RPMI7951 (cell line): ENCODE measurements at regions not wholly inside any gene's neighbourhood (a gene's known extent, or its start where the extent isn't known, plus 50 kb on each side); places are given as distances from the start of the nearest gene placed in this dataset.
A peak's percentile ranks its signal among the peaks of the same experiment; 100 is the strongest.
"Not testable (repeated sequence)": the region's sequence is repeated elsewhere in the genome, so short reads cannot be mapped to it uniquely, and the experiment has no call there.

Source experiments
- DNase-seq: peaks from one replicate; pipeline ENCODE4 v3.0.0-alpha.2; 2012; ENCODE audit warnings: low read depth

DNA sequence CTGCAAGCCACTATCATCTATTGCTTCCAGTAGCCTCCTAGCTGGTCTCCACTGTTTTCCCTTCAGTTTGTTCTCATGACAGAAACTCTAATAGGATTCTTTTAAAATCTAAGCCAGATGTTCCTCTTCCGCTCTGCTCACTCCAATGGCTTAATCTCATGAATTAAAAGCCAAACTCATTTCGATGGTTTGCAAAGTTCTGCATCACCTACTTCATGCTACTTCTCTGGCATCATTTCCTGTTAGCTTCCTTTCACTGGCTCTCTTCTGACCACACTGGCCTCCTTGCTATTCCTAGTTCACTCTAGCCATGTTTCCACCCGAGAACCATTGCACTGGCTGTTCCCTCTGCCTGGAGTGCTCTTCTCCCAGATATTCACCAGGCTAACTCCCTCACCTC, 102.0 kb upstream of the LSM6 start:
- DNase-seq, result no peak

DNA sequence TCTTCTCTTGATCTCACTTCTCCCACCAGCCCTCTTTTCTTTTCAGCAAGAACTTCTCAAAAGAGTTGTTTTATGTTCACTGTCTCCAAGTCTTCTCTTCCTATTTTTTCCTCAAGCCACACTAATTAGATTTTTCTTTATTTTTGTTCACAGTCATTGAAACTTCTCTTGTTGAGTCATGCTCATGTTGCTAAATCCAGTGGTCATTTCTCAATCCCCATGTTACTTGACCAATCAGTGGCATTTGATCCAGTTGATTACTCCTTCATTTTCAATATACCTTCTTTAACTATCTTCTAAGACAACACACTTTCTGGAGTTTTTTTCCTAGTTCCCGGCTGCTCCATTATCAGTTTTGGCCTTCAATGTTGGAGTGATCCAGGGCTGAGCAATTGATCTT, 103.1 kb upstream of the LSM6 start:
- DNase-seq, result no peak

DNA sequence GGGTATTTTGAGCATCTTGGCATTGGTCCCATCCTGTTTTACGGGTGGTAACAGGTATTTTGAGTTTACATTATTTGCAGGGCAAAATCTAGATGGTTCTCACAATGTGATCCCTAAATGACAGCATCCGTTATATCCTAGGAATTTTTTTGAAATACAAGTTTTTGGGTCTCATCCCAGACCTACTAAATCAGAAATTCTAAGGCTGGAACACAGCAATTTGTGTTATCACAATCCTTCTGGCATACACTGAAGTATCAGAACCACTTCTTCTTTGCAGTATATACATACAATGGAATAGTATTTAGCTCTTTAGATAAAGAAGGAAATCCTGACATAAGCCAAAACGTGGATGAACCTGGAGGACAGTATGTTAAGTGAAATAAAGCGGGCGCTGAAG, 104.1 kb upstream of the LSM6 start:
- no peak for DNase-seq

DNA sequence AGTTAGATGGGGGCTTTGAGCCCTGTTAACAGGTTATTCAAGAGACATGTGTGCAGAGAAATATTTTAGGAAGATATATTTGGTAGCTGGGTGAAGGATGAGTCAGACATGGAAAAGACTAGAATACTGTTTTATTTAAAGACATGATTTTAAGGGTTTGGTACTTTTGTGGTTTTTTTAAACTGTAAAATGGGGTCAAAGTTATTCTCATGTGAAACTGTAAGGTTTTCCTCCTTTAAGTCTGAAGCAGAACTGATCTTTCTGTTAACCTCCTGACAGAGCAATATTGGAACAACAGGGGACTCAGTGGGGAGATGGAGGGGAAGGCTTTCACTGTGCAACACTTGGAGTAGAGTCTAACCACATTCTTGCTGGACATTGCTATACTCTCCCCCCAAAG, 112.4 kb upstream of the LSM6 start:
- no peak for DNase-seq

DNA sequence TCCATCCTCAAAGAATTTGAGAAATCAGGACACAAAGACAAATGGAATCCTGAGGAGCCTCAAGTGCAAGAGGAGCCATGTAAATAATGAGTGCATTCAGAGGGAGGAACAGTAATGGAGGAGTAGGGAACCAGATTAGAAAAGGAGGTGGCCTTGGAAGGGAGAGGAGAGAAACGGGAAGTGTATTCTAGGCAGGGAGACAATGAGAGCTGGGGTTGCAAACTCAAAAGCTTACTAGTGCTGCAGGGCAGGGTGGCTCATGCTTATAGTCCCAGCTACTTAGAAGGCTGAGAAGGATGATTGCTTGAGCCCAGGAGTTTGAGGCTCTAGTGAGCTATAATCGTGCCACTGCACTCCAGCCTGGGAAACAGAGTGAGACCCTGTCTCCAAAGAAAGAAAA, 113.2 kb upstream of the LSM6 start:
- DNase-seq, result no peak

DNA sequence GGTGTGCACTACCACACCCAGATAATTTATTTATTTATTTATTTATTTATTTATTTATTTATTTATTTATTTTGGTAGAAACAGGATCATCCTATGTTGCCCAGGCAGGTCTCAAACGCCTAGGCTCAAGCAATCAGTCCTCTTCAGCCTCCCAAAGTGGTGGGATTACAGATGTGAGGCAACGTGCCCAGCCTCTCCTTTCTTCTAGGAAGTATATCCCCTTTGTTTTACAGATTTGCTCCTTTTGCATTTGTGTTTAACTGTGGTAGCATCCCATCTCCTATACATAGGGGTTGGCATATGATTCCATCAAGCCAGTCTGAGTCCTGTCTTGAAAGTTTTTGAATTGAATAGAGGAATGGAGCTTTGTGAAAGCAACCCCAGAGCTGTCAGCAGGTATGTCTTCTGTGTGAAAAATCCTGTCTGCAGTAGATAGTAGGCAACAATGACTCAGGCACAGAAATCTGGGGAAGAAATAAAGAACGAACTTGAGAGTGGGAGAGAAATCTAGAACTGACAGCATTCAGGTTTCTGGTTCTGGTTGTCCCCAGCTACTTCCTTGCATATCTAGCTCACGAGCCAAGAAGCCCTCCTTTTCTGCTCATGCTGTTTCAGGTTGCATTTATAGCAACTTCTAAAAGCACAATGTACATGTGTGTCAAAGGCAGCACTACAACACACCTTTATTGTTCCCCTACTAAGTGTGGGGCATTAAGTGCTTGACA, 113.7 kb upstream of the LSM6 start:
- DNase-seq, result no peak

DNA sequence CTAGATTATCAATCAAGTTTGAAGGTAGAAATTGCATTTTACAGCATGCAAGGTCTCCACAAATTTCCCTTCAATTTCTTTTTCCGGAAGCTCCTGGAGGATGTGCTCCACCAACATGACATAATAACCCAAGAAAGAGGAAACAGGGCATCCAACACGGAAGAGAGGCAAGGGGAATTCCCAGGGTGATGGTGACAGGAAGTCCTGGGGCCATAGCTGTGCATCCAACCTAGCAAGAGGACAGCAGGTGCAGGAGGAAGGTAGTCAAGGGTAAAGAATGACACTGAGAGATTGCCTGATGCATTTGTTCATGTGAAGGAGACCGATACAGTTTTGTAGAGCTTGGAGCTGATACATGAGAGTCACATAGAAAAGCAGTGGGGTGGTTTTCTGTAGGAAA, 115.7 kb upstream of the LSM6 start:
- no peak for DNase-seq

DNA sequence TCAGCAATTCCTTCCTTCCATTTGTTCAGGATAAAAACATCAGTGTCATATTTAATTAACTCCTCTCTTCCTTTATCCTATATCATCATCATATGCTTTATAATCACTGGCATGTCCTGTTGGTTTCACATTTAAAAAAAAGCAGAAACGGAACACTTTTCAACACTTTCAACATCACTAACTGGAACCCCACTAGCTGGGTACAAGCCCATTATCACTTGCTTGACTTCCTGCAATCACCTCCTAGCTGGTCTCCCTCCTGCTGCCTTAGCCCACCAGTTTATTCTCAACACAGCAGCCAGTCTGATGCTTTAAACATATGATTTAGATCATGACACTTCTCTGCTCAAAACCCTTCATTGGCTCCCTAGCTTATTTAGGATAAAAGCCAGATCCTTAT, 116.4 kb upstream of the LSM6 start:
- DNase-seq, result no peak

DNA sequence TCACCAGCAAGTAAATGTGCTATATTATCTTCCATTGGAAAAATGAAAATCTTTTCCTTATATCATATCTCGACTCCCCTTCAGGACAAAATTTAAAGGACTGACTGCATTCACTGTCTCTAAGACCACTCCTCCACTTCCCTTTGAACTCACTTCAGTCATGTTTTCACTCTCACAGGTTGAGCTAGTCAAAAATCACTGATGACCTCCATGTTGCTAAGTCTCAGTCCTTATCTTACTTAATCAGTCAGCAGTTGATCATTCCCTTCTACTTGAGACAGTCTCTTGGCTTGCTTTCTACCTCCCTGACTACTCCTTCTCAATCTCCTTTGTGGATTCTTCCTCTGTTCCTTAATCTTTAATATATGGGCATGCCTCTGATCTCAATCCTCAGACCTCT, 117.0 kb upstream of the LSM6 start:
- no peak for DNase-seq

DNA sequence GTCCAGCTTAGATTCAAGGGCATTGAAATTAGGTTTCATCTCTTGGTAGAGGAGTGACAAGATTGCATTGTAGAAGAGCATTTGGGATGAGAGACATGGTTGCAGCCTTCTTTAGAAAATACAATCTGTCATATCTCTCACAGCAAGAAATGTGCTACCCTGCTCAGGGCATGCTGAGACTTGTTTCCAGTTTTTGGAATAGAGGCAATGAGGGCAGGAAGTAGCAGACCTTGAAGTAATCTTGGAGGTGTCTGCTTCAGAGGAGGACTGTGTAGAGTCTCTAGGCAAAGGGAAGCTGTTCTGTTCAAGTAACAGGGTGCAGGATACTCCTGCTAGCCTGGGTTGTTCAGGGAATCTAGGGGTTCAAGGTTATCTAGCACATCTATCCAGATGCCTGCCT, 116.1 kb upstream of the ZNF827 start:
- no peak for DNase-seq

DNA sequence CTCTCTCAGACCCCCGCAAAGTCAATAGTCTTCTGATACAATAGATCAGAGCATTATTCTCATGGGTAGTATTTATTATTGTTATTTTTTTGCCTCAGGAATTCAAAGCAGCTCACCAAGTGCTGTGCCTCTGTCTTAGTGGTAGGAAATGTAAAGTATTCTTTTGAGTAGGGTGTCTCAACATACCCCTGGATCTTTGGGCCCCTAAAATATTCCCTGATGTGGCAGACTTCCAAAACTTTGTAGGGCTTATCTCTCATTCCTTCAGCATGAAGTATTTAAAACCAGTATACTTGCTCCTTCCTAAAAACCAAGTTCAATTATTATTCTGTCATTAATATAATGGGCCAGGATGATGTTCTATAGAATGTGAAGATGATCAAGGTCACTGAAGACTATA, 115.3 kb upstream of the ZNF827 start:
- no peak for DNase-seq

DNA sequence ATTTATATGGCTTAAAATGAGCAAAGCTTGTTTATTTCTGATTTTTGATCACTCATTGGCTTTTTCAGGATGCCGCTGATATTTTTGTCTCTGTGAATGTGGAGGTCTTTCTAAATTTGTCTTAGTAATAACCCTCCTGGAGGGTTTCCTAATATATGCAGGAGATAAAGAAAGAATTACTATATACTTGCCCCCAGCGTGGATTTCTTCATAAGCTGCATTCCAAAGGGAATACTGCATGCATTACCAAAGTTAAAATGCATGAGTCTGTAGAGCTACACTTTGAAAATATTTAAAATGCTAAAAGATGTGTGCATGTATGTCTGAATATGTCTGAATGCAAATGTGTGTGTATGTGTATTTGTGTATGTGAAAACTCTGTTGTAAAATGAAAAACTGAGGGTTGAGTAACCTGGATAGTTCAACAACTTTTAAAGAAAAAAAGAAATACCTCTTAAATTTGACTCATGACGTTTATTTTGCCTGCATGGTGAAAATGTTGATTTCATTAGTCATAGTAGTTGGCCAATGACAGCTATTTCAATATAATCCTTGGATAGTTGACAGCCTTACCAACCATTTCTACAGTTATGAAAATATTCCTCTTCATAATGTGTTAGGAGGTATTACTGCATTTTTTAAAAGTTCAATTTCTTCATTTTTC, 113.2 kb upstream of the ZNF827 start:
- DNase-seq, result no peak

DNA sequence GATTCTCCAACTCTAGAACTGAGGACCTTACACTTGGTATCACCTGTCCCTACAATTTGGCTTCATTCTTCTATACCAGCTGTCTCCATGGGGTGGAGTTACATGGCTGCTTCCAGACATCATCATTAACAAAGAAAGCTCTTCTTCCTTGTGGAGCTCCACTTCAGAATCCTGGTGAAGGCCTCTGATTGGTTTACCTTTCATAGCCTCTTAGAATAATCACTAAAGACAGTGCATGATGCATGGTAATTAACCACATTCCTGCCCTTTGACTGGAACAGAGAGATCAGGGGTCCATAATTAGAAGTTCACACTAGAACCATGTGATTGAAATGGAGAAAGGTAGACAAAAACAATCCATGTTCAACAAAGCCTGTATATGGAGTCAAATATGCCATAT, 112.6 kb upstream of the ZNF827 start:
- DNase-seq, result no peak

DNA sequence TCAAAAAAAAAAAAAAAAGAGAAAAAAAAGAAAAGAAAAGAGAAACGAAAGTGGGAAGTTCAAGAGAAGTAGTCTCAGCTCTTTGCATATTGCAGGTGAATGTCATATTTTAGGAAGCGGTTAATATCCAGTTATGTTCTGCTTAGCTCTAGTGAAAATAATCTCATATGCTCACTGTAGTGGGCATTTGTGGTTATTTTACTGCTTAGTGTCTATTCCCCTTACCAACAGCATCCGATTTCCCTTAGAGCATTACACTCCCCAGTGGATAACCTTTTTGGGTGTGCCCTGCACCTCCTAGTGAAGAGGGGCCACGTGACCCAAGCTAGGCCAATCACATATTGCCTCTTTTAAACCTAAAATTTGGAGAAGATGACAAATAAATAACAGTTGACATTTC, 111.2 kb upstream of the ZNF827 start:
- no peak for DNase-seq

DNA sequence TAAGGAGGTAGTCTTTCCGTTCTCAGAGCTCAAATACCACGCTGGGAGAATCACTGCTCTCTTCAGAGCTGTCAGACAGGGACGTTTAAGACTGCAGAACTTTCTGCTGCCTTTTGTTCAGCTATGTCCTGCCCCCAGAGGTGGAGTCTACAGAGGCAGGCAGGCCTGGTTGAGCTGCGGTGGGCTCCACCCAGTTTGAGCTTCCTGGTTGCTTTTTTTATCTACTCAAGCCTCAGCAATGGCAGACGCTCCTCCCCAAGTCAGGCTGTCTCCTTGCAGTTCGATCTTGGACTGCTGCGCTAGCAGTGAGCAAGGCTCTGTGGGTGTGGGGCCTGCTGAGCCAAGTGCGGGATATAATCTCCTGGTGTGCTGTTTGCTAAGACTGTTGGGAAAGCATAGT, 109.1 kb upstream of the ZNF827 start:
- not testable (repeated sequence) for DNase-seq

DNA sequence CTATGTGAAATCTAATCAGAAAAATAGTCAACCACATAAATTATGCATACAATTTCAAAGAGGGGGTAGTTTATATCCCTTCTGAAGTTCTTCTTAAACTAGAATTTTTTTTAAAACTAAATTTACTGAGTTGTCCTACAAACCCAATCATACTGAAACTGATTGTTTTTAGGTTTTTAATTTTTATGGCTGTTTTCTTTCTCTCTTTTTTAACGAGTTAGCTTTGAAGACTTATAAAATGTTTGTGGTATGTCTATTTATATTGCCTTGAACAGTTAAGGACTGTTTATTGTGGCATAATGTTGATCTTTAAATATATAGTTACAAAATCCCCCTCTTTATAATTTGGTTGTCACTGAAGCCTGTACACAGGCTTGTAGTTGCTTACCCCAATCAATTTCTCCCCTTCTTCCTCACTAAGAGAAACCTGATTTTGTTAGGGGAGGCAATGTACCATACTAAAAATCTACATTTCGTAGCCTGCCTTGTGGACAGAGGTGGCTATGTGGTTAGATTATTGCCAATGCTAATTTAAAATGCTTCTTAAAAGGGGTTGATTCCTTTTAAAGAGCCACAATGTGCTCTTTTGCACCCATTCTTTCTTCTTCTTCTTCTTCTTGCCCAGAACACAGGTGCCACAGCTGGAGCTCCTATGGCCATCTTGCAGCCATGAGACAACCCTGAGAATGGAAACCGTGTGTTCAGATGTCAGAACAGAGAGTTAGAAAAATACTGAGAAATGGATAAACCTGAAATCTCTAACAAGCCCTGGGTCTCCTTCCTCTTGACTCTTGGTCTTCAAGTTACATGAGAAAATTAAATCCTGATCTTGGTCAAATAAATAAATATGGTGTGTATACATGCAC, 102.7 kb upstream of the ZNF827 start:
- no peak for DNase-seq

DNA sequence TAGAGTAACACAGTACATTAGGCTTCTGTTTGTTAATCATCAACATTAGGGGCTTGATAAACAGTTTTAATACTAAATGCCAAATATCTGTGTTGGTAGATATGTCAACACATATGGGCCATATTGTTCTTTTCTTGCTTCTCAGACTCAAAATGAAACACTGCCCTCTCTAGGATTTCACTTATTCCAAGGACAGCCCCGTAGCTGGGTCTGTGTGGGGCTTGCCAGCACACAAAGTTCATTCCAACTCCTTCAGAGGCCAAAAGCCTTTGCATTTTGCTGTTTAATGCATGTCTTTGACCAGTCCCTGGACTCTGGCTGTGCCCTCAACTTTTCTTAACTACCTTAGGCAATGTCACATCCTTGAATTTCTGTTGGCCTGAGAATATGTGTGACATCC, 102.0 kb upstream of the ZNF827 start:
- no peak for DNase-seq

DNA sequence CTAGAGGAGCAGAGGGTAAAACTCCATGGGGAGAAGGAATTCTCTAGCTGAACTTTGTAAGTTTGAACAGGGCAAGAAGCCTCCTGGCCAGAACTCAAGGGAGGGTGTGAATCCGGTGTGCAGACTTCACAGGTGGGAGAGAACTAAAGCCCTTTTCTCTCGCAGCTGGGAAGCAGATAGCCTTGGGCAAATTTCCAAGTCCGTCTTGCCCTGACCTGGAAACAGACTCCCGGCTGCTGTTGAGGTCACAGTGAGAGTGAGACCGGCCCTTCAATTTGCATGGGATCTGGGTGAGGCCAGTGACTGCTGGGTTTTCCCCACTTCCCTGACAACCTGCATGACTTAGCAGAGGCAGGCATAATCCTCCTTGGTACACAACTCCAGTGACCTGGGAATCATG, 94.5 kb upstream of the ZNF827 start:
- DNase-seq, result no peak

DNA sequence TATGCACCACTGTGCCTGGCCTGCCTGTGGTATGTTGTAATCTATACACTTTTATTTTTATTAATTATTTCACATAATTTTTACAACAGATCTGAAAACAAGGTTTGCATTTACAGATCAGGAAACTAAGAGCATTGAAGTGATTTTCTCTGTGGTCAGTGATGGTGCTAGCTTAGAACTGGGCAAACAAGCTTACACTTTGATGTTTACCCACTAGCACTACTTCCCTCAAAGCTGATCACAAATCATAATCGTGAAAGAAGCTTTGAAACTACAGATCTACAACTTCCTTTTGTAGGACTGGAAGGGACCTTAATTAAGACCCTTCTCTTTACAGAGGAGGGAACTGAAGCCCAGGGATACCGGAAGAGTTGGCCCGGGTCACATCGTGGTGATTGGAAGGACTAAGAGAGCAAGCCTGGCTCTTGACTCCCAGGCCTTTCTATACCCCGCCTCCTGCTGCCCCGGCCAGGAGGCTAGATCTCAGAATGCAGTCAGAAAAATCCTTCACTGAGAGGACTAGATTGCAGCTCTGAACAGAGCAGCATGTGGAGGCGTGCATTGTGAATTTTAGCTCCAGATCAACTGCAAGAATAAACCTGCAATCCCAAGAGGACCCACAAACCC, 93.7 kb upstream of the ZNF827 start:
- DNase-seq, result no peak

DNA sequence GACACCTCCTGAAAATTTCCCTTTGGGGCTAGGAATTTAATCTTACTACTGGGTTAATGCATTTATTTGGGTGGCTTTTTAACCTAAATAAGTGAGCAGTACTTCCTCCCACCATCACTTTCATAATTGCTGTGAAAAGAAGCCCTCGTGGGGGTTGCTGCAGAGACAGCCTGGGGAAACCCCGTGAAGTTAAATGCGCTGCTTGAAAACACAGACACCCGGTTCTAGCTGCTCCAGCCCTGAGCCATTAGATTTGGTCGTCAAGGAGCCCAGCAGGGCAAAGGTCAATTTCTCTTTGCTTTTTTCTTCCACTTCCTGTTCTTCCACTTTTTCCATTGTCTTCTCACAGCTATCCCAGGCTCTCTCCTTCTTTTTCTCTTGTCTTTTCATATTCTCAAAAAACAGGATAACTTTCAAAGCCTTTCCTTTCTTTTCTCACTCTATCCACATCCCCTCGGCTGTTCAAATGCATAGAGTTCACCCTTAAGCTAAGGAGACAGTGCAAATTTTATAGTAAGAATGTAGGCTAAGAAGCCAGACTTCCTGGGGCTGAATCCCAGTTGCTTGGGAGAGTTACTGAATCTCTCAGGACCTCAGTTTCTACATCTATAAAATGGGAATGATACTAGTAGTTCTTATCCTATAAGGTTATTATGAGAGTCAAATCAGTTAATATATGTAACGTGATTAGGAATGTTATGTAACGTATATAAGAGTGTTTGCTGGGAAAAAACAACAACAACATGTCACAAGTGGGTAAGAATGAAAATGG, 91.5 kb upstream of the ZNF827 start:
- DNase-seq, result peak; percentile 9

DNA sequence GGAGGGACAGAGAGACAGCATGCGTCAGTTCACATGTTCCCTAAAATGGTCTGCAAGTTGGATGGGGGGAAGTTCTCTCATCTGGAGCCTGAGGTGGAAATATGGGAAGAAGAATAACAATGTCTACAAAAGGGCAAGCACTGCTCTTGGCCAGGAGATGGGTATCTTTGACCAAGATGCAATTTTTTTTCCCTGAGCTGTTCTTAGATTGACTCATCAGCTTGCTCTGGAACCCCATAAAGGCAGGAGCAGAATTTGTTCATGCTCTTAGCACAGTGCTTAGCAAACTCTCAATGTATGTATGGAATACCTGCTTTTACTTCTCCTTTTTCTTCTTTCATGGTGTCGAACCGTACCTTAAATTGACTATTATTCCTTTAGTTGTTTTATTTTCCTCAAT, 90.5 kb upstream of the ZNF827 start:
- peak; percentile 19 for DNase-seq

DNA sequence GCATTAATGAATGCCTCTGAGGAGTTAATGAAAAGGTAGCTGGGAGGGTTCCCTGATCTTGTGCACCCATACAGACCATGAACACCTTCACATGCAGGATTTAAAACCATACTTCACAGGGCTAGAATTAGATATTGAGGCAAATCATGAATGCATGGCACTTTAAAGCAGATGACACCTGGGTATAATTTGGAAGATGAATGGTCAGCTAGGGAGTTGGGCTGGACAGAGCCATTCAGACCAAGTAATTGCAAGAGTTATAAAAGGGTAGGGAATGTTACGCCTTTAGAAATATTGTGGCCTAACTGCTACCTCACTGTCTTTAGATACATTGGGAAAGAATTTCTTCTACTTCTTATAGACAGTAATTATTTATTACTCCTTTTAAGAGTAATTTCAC, 89.1 kb upstream of the ZNF827 start:
- DNase-seq, result no peak
